Fibroblast of pulmonary artery (primary cell): ENCODE measurements at regions not wholly inside any gene's neighbourhood (a gene's known extent, or its start where the extent isn't known, plus 50 kb on each side); places are given as distances from the start of the nearest gene placed in this dataset.

Experiments used
- DNase-seq: peaks from one replicate; pipeline ENCODE4 v3.0.0-alpha.2; 2010; ENCODE audit warnings: low read depth
- H3K4me3 ChIP-seq: replicated peaks from 2 replicates; pipeline ENCODE4 v1.5.1; 2011; ENCODE audit warnings: low read depth, mild to moderate bottlenecking, control low read depth, low read length, moderate library complexity
- CTCF ChIP-seq: IDR thresholded peaks from 2 replicates; pipeline ENCODE4 v1.5.1; 2011; ENCODE audit warnings: mild to moderate bottlenecking, control low read depth, low read length, inconsistent platforms; ENCODE audit errors: missing control alignments

GRCh38 chr2:122164964-122165363 is 409.5 kb downstream of the TSN start:
- no peak for TF ChIP-seq CTCF
- no peak overlapping the region for H3K4me3 ChIP-seq
- no peak for DNase-seq

- no peak for DNase-seq
- TF ChIP-seq CTCF, result no peak
- H3K4me3 ChIP-seq, result no peak overlapping the region
Measured at GRCh38 chr2:122166820-122167219, 411.4 kb downstream of the TSN start.

- H3K4me3 ChIP-seq, result no peak overlapping the region
- DNase-seq, result no peak
- no peak for TF ChIP-seq CTCF
Measured at GRCh38 chr2:122167515-122167914, 412.1 kb downstream of the TSN start.

- DNase-seq, result peak; percentile 11
- peak; percentile 27 for TF ChIP-seq CTCF
- H3K4me3 ChIP-seq, result no peak overlapping the region
Measured at GRCh38 chr2:122168799-122169198, 413.3 kb downstream of the TSN start.

GRCh38 chr2:122172812-122173211 is 417.4 kb downstream of the TSN start:
- no peak for DNase-seq
- TF ChIP-seq CTCF, result no peak

GRCh38 chr2:122174061-122174460 is 418.6 kb downstream of the TSN start:
- no peak for TF ChIP-seq CTCF
- DNase-seq, result no peak
- H3K4me3 ChIP-seq, result no peak overlapping the region

More at GRCh38 chr2:122172812-122173211, 417.4 kb downstream of the TSN start:
- no peak overlapping the region for H3K4me3 ChIP-seq

GRCh38 chr2:122179492-122180165 is 424.2 kb downstream of the TSN start:
- DNase-seq, result peak; percentile 78

More at GRCh38 chr2:122179492-122180165, 424.2 kb downstream of the TSN start:
- H3K4me3 ChIP-seq, result no peak overlapping the region
- TF ChIP-seq CTCF, result no peak
